WTC11 (cell line): ENCODE measurements at regions not wholly inside any gene's neighbourhood (a gene's known extent, or its start where the extent isn't known, plus 50 kb on each side); places are given as distances from the start of the nearest gene placed in this dataset.

Source experiments
- ATAC-seq: fragments of 200-7000 bp; cut with Tn5 transposase; 2 replicates; pipeline ENCODE4 v1.10.0; 2021; ENCODE audit warnings: mild to moderate bottlenecking, moderate library complexity
- CTCF ChIA-PET: fragments of 300-600 bp; sonication (Branson Sonifier 250); formaldehyde crosslinking; loops from one replicate; lab custom pipeline; 2021; ENCODE audit warnings: antibody characterized with exemption; lab: Charles Lee
- POLR2A ChIA-PET: fragments of 350-600 bp; sonication (Branson Sonifier 250); formaldehyde crosslinking; loops from one replicate; lab custom pipeline; 2021; ENCODE audit warnings: antibody characterized with exemption; lab: Charles Lee
- DNase-seq: peaks from one replicate; pipeline ENCODE4 v3.0.0; 2021; ENCODE audit warnings: low spot score
- H3K27ac Mint-ChIP-seq: 2 replicates; pipeline ENCODE4 v1.8.0; 2021; ENCODE audit warnings: mixed read lengths
- H3K27me3 Mint-ChIP-seq: 2 replicates; pipeline ENCODE4 v1.8.0; 2021; ENCODE audit warnings: low read depth, mild to moderate bottlenecking, moderate library complexity, mixed read lengths
- H3K36me3 Mint-ChIP-seq: 2 replicates; pipeline ENCODE4 v1.8.0; 2021; ENCODE audit warnings: mixed read lengths
- H3K4me1 Mint-ChIP-seq: 2 replicates; pipeline ENCODE4 v1.8.0; 2022; ENCODE audit warnings: mixed read lengths
- H3K4me3 Mint-ChIP-seq: 2 replicates; pipeline ENCODE4 v1.8.0; 2021; ENCODE audit warnings: mild to moderate bottlenecking, moderate library complexity, mixed read lengths
- H3K9me3 Mint-ChIP-seq: 2 replicates; pipeline ENCODE4 v1.8.0; 2021; ENCODE audit warnings: mixed read lengths
- AFF4 ChIP-seq: sonication (generic); formaldehyde crosslinking; IDR thresholded peaks from 2 replicates; pipeline ENCODE4 v1.8.1; 2023; ENCODE audit warnings: mild to moderate bottlenecking, missing genetic modification reagents, borderline replicate concordance
- HMGA2 ChIP-seq: fragments of 250-450 bp; sonication (Bioruptor Pico); IDR thresholded peaks from 2 replicates; pipeline ENCODE4 v1.4.0; 2021; ENCODE audit warnings: mild to moderate bottlenecking, moderate library complexity
- MAX ChIP-seq: sonication (generic); formaldehyde crosslinking; IDR thresholded peaks from 2 replicates; pipeline ENCODE4 v1.8.0; 2022; ENCODE audit warnings: mild to moderate bottlenecking, missing genetic modification reagents
- TCF7 ChIP-seq: sonication (generic); formaldehyde crosslinking; IDR thresholded peaks from 2 replicates; pipeline ENCODE4 v1.8.0; 2022; ENCODE audit warnings: mild to moderate bottlenecking, low read depth, missing genetic modification reagents, moderate library complexity
- ZBTB21 ChIP-seq: sonication (generic); formaldehyde crosslinking; IDR thresholded peaks from 2 replicates; pipeline ENCODE4 v1.8.1; 2023; ENCODE audit warnings: mild to moderate bottlenecking, missing genetic modification reagents, borderline replicate concordance
- ZNF121 ChIP-seq: sonication (generic); formaldehyde crosslinking; IDR thresholded peaks from 2 replicates; pipeline ENCODE4 v1.8.0; 2023; ENCODE audit warnings: missing genetic modification reagents
- ZNF532 ChIP-seq: fragments of 250-450 bp; sonication (Bioruptor Pico); IDR thresholded peaks from 2 replicates; pipeline ENCODE4 v1.9.0; 2021; ENCODE audit warnings: mild to moderate bottlenecking, borderline replicate concordance
- ZSCAN18 ChIP-seq: fragments of 250-450 bp; sonication (Bioruptor Pico); IDR thresholded peaks from 2 replicates; pipeline ENCODE4 v2.1.2; 2022; ENCODE audit warnings: mild to moderate bottlenecking, moderate library complexity

GRCh38 chr6:68094070-68094469 is 541.0 kb upstream of the ADGRB3 start (continued):
- no peak for TF ChIP-seq ZNF532 (CRISPR knock-in tag)
- no peak for TF ChIP-seq ZBTB21 (CRISPR knock-in tag)
- no peak for TF ChIP-seq ZNF121 (CRISPR knock-in tag)
- TF ChIP-seq ZSCAN18 (CRISPR knock-in tag), result no peak

GRCh38 chr6:68087399-68088133 is 547.5 kb upstream of the ADGRB3 start:
- peaks cover 28% of the 10 kb centered on the region for H3K9me3 Mint-ChIP-seq
- POLR2A ChIA-PET, result no interaction called here
- H3K27ac Mint-ChIP-seq, result no peak overlapping the region
- H3K27me3 Mint-ChIP-seq, result no peaks in the 10 kb centered on the region
- H3K4me1 Mint-ChIP-seq, result 0 out of 2 replicates have a peak, but pooled peaks cover 2% of the 10 kb centered on the region
- ATAC-seq (no peak), DNase-seq (no peak)
- peaks cover 17% of the 10 kb centered on the region for H3K36me3 Mint-ChIP-seq
- TF ChIP-seq HMGA2, result peak; percentile 97; the same call in 1 of the 2 replicates
- no peak for TF ChIP-seq AFF4 (CRISPR knock-in tag)
- no peak for TF ChIP-seq MAX (CRISPR knock-in tag)
- TF ChIP-seq TCF7, result no peak
- no peak for TF ChIP-seq ZNF532 (CRISPR knock-in tag)
- TF ChIP-seq, all 79 proteins: peak for 1
- H3K4me3 Mint-ChIP-seq, result no peak overlapping the region
- CTCF ChIA-PET, result no interaction called here
